Stimulated activated CD4-positive, alpha-beta T cell treated with anti-CD3 and anti-CD28 coated beads, Interleukin-4, amount 100 ng/mL, for 4 hours (primary cell): ENCODE measurements at regions not wholly inside any gene's neighbourhood (a gene's known extent, or its start where the extent isn't known, plus 50 kb on each side); places are given as distances from the start of the nearest gene placed in this dataset.

Experiments used
- DNase-seq, 2 experiments: peaks; one replicate each; pipeline ENCODE4 v3.0.0-alpha.2; 2020

GRCh38 chr2:146837857-146838256 lies 1007.0 kb upstream of the ACVR2A start:
- DNase-seq, result no peak

- DNase-seq, result no peak
Observed at GRCh38 chr2:146826388-146826787, 1018.4 kb upstream of the ACVR2A start.

- no peak for DNase-seq
Observed at GRCh38 chr2:146821836-146822316, 1023.0 kb upstream of the ACVR2A start.

GRCh38 chr2:146820672-146821071 lies 1024.2 kb upstream of the ACVR2A start:
- no peak for DNase-seq

- DNase-seq, result no peak
Observed at GRCh38 chr2:146818122-146818521, 1026.7 kb upstream of the ACVR2A start.

- DNase-seq, result no peak
Observed at GRCh38 chr2:146817613-146818012, 1027.2 kb upstream of the ACVR2A start.

GRCh38 chr2:146814971-146815370 lies 1029.9 kb upstream of the ACVR2A start:
- no peak for DNase-seq

- DNase-seq, result no peak
Observed at GRCh38 chr2:146807568-146808168, 1037.2 kb upstream of the ACVR2A start.

GRCh38 chr2:146806364-146807005 lies 1038.3 kb upstream of the ACVR2A start:
- no peak for DNase-seq

GRCh38 chr2:146804288-146804687 lies 1040.5 kb upstream of the ACVR2A start:
- DNase-seq, result no peak

GRCh38 chr2:146801886-146802285 lies 1042.9 kb upstream of the ACVR2A start:
- no peak for DNase-seq

- DNase-seq, result no peak
Observed at GRCh38 chr2:146786396-146786795, 1058.4 kb upstream of the ACVR2A start.

GRCh38 chr2:146785101-146785500 lies 1059.7 kb upstream of the ACVR2A start:
- no peak for DNase-seq

GRCh38 chr2:146784602-146785001 lies 1060.2 kb upstream of the ACVR2A start:
- no peak for DNase-seq

GRCh38 chr2:146777181-146777580 lies 1067.6 kb upstream of the ACVR2A start:
- no peak for DNase-seq

- DNase-seq, result no peak
Observed at GRCh38 chr2:146776596-146776995, 1068.2 kb upstream of the ACVR2A start.

- DNase-seq, result no peak
Observed at GRCh38 chr2:146771531-146771930, 1073.3 kb upstream of the ACVR2A start.

GRCh38 chr2:146764301-146764700 lies 1080.5 kb upstream of the ACVR2A start:
- no peak for DNase-seq

- no peak for DNase-seq
Observed at GRCh38 chr2:146762786-146763185, 1082.0 kb upstream of the ACVR2A start.

GRCh38 chr2:146754606-146755005 lies 1090.2 kb upstream of the ACVR2A start:
- no peak for DNase-seq

- no peak for DNase-seq
Observed at GRCh38 chr2:146748046-146748445, 1096.8 kb upstream of the ACVR2A start.

GRCh38 chr2:146741260-146741659 lies 1103.6 kb upstream of the ACVR2A start:
- DNase-seq, result no peak

- DNase-seq, result no peak
Observed at GRCh38 chr2:146734821-146735190, 1110.0 kb upstream of the ACVR2A start.

GRCh38 chr2:146734042-146734820 lies 1110.6 kb upstream of the ACVR2A start:
- no peak for DNase-seq
